Mesodermal cell (in vitro differentiated cells): ENCODE measurements at regions not wholly inside any gene's neighbourhood (a gene's known extent, or its start where the extent isn't known, plus 50 kb on each side); places are given as distances from the start of the nearest gene placed in this dataset.
"Not testable (repeated sequence)": the region's sequence is repeated elsewhere in the genome, so short reads cannot be mapped to it uniquely, and the experiment has no call there.

Source experiments
- H3K27ac ChIP-seq: 2 replicates; pipeline ENCODE4 v1.7.0; 2013; ENCODE audit warnings: mild to moderate bottlenecking, low read depth, low read length, moderate library complexity; ENCODE audit not compliant: severe bottlenecking
- H3K36me3 ChIP-seq: 2 replicates; pipeline ENCODE4 v1.7.1; 2013; ENCODE audit warnings: mild to moderate bottlenecking, low read length, moderate library complexity; ENCODE audit not compliant: control insufficient read depth, insufficient read depth
- H3K4me1 ChIP-seq: one replicate; pipeline ENCODE4 v1.7.1; 2013; ENCODE audit warnings: mild to moderate bottlenecking, low read length; ENCODE audit not compliant: insufficient read depth, control insufficient read depth, poor library complexity, severe bottlenecking
- H3K4me3 ChIP-seq: 2 replicates; pipeline ENCODE4 v1.7.0; 2013; ENCODE audit warnings: low read length, control low read depth, mild to moderate bottlenecking; ENCODE audit not compliant: insufficient read depth, poor library complexity, severe bottlenecking; ENCODE audit errors: extremely low read depth
- H3K9me3 ChIP-seq: 2 replicates; pipeline ENCODE4 v1.7.1; 2013; ENCODE audit warnings: mild to moderate bottlenecking, low read length, moderate library complexity; ENCODE audit not compliant: control insufficient read depth
- WGBS, 2 experiments: methylation state at CpG; one replicate each; pipeline ENCODE4 v1.1.5; 2013; ENCODE audit warnings: missing lambda C conversion rate in 2 of 2; ENCODE audit not compliant: insufficient coverage in 2 of 2; 5-methylcytosine and 5-hydroxymethylcytosine counted together

GRCh38 chr7:52741670-52742290 lies 293.7 kb upstream of the POM121L12 start:
- H3K4me3 ChIP-seq, result no peak overlapping the region
- H3K36me3 ChIP-seq, result no peaks in the 10 kb centered on the region
- no peaks in the 10 kb centered on the region for H3K4me1 ChIP-seq
- 80% methylated on average over 1 of the region's 2 CpGs; no CpG with 5 or more reads in 1 of the 2 experiments for WGBS, 2 experiments
- no peak overlapping the region for H3K27ac ChIP-seq
- no peaks in the 10 kb centered on the region for H3K9me3 ChIP-seq

- no peaks in the 10 kb centered on the region for H3K9me3 ChIP-seq
- no peaks in the 10 kb centered on the region for H3K36me3 ChIP-seq
- H3K4me3 ChIP-seq, result no peak overlapping the region
- H3K27ac ChIP-seq, result no peak overlapping the region
- 88 to 94% methylated on average over 2 of the region's 4 CpGs for WGBS, 2 experiments
- H3K4me1 ChIP-seq, result no peaks in the 10 kb centered on the region
Observed at GRCh38 chr7:52735656-52736055, 299.8 kb upstream of the POM121L12 start.

GRCh38 chr7:52728683-52729082 lies 306.8 kb upstream of the POM121L12 start:
- WGBS, 2 experiments, result 70% methylated on average over 2 of the region's 5 CpGs; no CpG with 5 or more reads in 1 of the 2 experiments
- not testable (repeated sequence) for H3K4me1 ChIP-seq, H3K36me3 ChIP-seq

GRCh38 chr7:52727632-52728031 lies 307.8 kb upstream of the POM121L12 start:
- WGBS, 2 experiments, result 100% methylated on average over 1 of the region's 2 CpGs
- H3K36me3 ChIP-seq, result no peaks in the 10 kb centered on the region
- no peaks in the 10 kb centered on the region for H3K9me3 ChIP-seq
- H3K4me1 ChIP-seq, result no peaks in the 10 kb centered on the region
- no peak overlapping the region for H3K27ac ChIP-seq
- H3K4me3 ChIP-seq, result no peak overlapping the region

More at GRCh38 chr7:52728683-52729082, 306.8 kb upstream of the POM121L12 start:
- not testable (repeated sequence) for H3K27ac ChIP-seq, H3K9me3 ChIP-seq, H3K4me3 ChIP-seq

- no peak overlapping the region for H3K27ac ChIP-seq
- no peak overlapping the region for H3K4me3 ChIP-seq
- H3K9me3 ChIP-seq, result no peaks in the 10 kb centered on the region
- H3K36me3 ChIP-seq, result no peaks in the 10 kb centered on the region
- no CpG with 5 or more reads among the region's 2 CpGs for WGBS, 2 experiments
- no peaks in the 10 kb centered on the region for H3K4me1 ChIP-seq
Observed at GRCh38 chr7:52726986-52727385, 308.4 kb upstream of the POM121L12 start.

GRCh38 chr7:52726493-52726892 lies 308.9 kb upstream of the POM121L12 start:
- Histone ChIP-seq H3K4me3 (no peak overlapping the region), H3K4me1 (no peaks in the 10 kb centered on the region), H3K36me3 (no peaks in the 10 kb centered on the region), H3K9me3 (no peaks in the 10 kb centered on the region), H3K27ac (no peak overlapping the region)
- 70% methylated on average over 2 of the region's 3 CpGs; no CpG with 5 or more reads in 1 of the 2 experiments for WGBS, 2 experiments

GRCh38 chr7:52723606-52724005 lies 311.8 kb upstream of the POM121L12 start:
- Histone ChIP-seq H3K4me3 (no peak overlapping the region), H3K27ac (no peak overlapping the region), H3K4me1 (no peaks in the 10 kb centered on the region), H3K9me3 (no peaks in the 10 kb centered on the region), H3K36me3 (no peaks in the 10 kb centered on the region)
- 77 to 96% methylated on average over 2 of the region's 5 CpGs for WGBS, 2 experiments

- H3K36me3 ChIP-seq, result no peaks in the 10 kb centered on the region
- H3K4me3 ChIP-seq, result no peak overlapping the region
- H3K9me3 ChIP-seq, result no peaks in the 10 kb centered on the region
- no peaks in the 10 kb centered on the region for H3K4me1 ChIP-seq
- no CpG with 5 or more reads among the region's 2 CpGs for WGBS, 2 experiments
- H3K27ac ChIP-seq, result no peak overlapping the region
Observed at GRCh38 chr7:52720856-52721255, 314.6 kb upstream of the POM121L12 start.

- no peaks in the 10 kb centered on the region for H3K9me3 ChIP-seq
- no peak overlapping the region for H3K4me3 ChIP-seq
- 20% methylated on average over 1 of the region's 3 CpGs; no CpG with 5 or more reads in 1 of the 2 experiments for WGBS, 2 experiments
- H3K27ac ChIP-seq, result no peak overlapping the region
- no peaks in the 10 kb centered on the region for H3K4me1 ChIP-seq
- H3K36me3 ChIP-seq, result no peaks in the 10 kb centered on the region
Observed at GRCh38 chr7:52719677-52720076, 315.8 kb upstream of the POM121L12 start.

- Histone ChIP-seq H3K27ac (no peak overlapping the region), H3K4me1 (no peaks in the 10 kb centered on the region), H3K4me3 (no peak overlapping the region), H3K36me3 (no peaks in the 10 kb centered on the region), H3K9me3 (no peaks in the 10 kb centered on the region)
- 78 to 84% methylated on average over 6 of the region's 7 CpGs for WGBS, 2 experiments
Observed at GRCh38 chr7:52715701-52716100, 319.7 kb upstream of the POM121L12 start.

- Histone ChIP-seq H3K9me3 (no peaks in the 10 kb centered on the region), H3K36me3 (no peaks in the 10 kb centered on the region), H3K4me1 (no peaks in the 10 kb centered on the region), H3K4me3 (no peak overlapping the region), H3K27ac (no peak overlapping the region)
- 69 to 72% methylated on average over 2 of the region's 2 CpGs for WGBS, 2 experiments
Observed at GRCh38 chr7:52712938-52713337, 322.5 kb upstream of the POM121L12 start.
